ENCODE measurements at regions not wholly inside any gene's neighbourhood (a gene's known extent, or its start where the extent isn't known, plus 50 kb on each side); places are given as distances from the start of the nearest gene placed in this dataset.
"Not testable (repeated sequence)": the region's sequence is repeated elsewhere in the genome, so short reads cannot be mapped to it uniquely, and the experiment has no call there.

DNA sequence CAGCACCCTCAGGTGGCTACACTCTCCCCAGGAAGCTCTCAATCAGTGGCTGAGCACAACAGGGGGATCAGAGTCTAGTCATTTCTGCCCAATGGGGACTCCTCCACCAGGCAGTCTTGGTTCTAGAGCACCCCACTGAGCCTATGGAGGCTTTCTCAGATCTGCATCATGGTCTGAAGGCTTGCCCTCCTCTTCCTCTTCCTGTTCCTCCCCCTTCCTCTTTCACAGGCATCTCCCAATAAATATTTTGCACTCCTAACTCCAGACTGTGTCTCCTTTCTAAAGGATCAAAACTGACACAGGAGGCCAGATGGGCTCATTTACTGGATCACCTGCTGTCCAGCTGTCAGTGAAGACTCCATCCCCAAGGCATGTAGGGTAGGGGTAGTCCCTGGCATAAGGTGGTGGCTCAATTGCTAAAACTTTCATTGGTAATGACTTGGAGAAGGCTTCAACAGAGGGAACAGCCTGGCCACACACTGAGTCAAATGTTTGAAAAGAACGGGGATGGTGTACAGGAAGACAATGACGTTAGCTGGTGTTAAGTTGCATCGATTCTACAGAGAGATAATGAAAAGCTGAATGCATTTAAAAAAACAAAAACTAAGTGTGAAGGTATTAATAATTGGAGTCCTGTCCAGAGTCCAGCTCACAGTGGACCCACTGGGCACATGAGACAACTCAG, 84.2 kb upstream of the SLC2A1 start:
- DNase-seq (ENCODE audit: low spot score) = no peak

DNA sequence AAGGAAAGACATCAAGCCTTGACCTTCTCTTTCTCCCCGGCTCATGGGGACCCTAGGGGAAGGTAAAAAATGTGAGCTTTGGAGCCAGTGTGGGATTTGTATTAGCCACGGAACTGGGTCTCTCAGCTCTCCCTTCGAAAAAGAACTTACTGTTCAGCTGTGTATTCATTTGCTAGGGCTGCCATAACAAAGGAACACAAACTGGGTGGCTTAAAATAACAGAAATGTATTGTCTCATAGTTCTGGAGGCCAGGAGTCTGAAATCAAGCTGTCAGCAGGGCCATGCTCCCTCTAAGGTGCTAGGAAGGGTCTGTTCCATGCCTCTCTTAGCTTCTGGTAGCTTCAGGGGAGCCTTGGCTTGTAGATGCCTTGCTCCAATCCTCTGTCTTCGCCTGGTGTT, 83.5 kb upstream of the SLC2A1 start:
- no peak for DNase-seq (ENCODE audit: low spot score)

DNA sequence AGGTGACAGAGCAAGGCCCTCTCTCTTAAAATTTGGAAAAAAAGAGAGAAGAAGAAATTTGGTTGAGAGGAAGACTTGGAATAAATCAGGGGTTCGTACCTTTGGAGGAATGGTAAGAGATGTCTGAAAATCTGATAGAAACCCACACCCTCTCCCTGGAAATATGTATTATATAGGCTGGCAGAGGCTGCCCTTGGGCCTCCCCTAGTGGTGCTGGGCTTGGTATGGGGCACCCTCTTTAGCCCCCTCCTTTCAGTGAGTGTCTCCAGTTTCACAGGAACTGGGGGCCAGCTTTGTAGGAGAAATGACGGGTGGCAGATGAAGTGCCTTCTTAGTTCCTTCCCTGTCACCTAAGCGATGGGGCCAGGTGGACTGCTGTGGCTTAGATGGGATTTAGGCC, 82.9 kb upstream of the SLC2A1 start:
- no peak for DNase-seq (ENCODE audit: low spot score)

DNA sequence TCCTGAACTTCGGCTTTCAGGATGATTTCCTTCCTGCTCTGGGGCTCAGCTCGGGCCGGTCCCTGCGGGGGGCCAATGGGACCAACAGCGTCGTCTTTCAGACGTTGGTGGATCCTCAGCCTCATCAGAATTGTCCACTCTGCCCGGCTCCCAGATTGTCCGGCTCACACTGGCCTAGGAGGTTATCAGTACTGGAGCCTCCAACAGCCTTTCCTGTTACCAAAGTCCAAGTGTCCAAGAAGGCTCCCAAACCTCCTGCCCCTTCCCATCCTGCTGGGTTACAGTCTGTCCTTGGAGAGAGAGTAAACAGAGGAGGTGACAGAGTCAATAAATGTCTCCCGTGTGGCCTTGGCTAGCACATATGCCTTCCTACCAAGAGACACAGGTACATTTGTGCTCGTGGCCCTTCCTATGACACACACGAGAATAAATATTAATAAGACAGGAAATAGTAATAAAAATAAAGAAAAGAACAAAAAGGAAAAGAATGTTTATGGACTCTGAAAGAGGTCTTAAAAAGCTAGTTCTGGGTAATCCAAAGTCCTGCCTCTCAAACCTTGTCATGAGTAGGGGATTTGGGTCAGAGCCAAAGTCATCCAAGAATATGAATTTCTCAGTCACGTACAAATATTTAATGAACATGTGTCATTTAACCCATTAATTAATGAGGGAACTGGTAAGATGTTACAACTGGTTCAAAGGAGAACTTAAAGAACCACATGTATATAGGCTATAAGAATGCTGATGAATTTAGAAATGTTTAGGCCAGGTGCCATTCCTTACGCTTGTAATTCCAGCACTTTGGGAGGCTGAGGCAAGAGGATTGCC, 80.8 kb upstream of the SLC2A1 start:
- no peak for DNase-seq (ENCODE audit: low spot score)

DNA sequence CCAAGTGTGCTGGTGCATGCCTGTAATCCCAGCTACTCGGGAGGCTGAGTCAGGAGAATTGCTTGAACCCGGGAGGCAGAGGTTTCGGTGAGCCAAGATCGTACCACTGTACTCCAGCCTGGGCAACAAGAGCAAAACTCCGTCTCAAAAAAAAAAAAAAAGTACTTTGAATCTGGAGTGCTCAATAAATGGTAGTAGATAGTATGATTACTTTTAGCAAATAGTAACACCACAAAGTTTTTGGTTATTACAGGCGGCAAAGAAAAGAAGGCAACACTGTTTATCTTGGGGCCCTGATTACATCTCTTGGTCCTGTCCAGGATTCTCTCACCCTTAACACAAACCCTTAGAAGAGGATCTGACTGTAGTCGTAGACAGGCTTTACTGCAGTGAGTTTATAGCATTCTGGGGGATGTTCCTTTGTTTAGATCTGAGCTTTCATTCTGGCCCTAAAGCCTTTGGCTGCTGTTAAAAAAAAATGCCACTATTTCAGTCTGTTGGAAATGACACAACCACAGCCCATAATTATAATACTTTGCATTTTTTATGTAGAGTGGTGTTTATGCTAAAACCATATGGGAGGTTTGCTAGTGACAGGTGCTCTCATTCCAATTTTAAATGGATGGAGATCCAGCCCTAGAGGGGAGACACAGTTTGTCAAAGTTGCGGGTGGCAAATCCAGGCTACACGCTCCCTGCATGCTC, 79.7 kb upstream of the SLC2A1 start:
- no peak for DNase-seq (ENCODE audit: low spot score)

DNA sequence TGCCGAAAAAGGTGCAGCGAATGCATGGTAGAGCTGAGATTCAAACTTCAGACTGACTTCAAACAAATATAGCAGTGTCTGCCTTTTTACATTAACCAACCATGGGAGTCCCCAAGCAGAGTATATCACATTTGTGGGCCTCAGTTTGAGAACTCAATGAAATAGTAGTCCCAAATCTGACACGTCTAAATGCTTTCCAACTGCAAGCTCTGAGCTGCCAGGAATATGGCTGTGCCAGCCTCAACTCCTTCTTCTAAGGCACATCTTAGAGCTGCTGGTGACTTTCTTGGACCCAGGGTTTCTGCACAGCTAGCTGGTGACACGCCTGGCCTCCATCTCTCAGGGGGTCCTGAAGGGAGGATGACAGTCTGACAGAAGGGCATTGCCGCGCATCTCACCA, 78.8 kb upstream of the SLC2A1 start:
- no peak for DNase-seq (ENCODE audit: low spot score)

DNA sequence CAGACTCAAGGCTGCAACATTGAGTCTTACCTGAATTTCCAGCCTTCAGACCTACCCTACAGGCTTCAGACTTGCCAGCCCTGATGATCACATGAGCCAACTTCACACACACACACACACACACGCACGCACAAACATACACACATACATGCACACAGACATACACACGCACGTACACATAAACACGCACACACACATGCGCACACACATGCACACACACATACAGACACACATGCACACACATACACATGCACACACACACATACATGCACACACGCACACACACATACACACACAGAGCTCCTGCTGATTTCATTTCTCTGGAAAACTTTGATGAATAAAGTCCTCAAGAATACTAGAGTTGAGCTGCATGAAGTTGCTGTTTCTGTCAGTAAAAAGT, 78.3 kb upstream of the SLC2A1 start:
- no peak for DNase-seq (ENCODE audit: low spot score)

DNA sequence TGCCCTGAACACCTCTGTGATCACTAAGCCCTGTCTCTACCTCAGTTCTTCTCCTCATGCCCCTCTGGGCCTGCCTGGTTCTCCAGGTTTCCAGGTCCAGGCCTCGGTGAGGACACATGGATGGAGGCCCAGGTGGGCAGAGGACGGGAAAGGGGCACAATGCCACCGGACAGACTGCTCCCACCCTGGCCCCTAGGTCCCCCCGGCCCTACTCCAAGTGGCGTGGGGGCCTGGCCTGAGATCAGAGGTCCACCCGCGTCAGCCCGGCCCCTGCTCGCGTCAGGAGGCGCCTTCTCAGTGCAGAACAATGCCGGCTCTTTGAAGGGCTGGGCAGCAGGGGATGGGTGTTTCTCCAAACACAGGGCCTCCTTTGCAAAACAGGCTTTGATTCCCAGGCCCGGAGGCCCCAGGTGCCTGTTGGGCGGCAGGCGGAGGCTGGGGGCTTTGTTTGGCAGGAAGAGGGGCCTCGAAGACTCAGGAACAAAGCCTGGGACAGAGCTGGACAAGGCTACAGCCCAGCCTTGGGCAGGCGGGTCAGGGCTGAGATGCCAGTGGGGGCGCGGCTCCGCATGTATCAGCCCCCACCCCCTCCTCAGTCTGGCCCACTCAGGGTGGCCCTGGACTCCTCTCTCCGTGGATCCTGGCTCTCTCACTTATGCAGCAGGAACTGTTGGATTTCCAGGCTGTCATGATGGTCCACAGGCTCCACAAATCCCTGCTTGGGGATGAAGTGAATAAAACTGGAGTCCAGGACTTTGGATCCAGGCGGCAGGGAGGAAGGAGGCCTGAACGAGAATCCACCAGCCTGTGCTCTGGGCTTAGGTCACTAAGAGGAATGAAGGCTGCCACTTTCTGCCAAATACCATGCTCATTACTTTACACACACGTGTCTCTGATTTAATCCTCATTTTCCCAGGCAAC, 77.4 kb upstream of the SLC2A1 start:
- no peak for DNase-seq (ENCODE audit: low spot score)

DNA sequence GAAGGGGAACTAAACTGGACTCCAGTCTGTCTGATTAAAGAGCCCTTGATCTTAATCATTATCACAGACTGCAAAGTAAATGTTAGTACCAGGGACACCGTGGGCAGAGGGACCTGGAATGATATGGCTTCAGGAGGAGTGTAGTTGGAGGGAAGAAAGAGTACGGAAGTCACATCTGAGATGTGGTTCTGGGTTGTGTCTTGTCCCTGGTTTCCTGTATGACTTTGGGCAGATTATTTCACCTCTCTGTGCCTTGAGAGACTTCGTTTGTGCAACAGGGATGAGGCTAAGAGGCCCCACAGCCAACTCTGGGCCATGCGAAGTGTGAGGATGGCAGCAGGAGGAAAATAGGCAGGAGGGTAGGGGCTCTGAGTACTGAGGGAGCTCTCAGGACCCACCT, 76.1 kb upstream of the SLC2A1 start:
- no peak for DNase-seq (ENCODE audit: low spot score)

DNA sequence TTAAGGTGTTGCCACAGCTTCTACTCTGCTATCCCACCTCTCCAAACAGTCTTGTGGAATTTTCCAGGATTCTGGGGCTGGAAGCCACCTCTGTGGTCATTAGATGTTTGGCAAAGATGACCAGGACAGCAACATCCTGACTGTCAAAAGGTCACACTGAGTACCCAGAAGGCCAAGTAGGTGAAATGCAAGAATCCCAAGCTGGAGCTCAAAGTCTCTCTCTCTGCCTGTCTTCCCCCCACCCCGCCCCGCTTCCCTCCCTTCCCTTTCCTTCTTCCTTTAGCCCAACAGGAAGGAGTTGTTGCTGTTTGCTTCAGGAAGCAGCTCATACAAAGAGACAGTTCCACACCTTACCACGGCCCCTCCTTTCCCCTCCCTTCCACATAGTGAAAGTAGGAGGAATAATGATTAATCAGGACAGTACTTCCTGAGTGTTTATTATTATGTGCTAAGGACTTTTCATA, 75.6 kb upstream of the SLC2A1 start:
- no peak for DNase-seq (ENCODE audit: low spot score)

DNA sequence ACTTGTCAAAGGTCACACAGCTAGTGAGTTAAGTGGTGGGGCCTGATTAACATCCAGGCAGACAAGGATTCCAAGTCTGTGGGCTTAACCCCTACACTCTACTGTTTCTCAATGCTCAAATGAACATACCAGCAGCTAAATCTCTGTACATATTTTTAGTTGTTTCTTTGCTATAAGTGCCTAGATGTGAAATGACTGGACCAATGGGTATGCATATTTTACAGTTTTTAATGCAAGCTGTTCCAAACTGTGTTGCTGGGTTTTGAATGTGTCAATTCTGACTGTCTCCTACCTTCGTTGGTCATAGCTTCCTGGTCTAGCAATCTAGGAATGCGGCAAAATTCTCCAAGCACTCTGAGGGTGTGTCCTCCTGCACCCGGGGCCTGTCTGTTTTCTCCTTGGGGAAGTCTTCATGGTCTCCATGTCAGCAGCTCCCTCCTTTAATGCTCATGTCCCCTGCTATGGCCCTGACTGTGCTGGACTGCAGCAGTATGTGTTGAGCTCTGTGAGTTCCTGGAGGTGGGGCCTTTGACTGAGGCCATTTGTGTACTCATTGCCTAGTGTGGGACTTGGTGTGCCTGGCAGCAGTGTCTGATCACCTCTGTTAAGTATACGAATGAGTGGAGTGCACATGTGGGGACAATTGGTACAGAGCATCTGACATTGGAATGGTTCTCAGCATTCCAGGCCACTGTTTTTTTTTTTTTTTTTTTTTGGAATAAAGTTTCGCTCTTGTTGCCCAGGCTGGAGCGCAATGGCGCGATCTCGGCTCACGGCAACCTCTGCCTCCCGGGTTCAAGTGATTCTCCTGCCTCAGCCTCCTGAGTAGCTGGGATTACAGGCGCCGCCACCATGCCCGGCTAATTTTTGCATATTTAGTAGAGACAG, 72.9 kb upstream of the SLC2A1 start:
- no peak for DNase-seq (ENCODE audit: low spot score)

DNA sequence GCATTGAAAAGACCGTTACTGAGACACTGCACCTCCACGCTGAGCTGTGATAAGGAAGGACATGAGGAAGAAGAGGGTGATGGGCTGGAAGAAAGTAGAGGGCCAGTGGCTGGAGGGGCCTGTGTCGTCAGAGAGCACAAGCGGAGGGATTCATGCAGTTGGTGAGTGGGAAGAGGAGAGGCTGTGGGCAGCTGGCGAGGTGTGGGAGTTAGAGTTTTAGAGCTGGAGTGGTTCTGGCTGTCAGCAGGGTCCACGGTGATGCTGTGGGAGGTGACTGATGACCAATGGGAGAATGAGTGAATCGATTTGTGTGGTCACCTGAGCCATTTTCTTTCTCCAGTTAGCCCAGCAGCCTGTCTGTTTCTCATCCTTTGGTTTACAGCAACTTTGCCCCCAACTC, 66.2 kb upstream of the SLC2A1 start:
- no peak for DNase-seq (ENCODE audit: low spot score)

DNA sequence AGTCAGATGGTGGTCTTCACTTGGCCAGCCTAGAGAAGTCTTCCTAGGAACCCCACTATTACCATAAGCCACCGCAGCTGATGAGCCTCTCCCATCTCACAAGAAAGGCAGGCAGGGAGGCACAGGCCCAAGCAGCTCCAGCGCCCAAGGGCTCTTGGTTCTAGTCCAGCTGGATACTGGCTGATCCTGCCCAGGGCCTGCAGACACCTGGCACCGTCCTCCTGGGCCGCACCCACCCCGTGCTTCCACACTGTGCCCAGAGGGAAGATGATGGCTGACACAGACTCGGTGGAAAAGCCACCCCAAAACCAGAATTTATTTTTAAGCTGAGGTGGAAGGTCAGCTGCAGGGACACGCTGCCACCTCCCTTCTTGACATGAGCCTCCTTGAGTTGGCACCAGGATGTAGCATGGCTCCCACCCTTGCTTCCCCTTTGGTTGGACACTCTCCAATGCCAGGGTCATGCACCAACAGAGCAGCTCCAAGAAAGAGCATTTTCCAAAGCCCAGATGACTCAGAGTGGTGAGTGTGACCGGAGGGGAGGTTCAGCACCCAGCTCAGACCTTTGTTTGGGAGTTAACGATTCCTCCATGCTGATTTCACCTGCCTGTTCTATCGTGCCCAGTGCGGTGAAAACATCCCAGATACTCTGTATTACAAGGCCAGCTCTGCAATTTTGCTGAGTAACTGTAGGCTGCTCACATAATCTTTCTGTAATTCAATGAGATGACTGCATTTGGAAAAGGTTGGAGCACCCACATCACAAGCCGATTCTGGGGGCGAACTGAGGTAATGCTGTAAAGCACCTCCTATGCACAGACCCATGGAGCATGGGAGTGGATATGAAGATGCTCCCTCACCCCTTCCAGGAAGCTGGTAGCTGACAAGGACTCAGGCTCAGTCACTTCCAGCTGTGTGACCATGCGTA, 63.1 kb upstream of the SLC2A1 start:
- no peak for DNase-seq (ENCODE audit: low spot score)

DNA sequence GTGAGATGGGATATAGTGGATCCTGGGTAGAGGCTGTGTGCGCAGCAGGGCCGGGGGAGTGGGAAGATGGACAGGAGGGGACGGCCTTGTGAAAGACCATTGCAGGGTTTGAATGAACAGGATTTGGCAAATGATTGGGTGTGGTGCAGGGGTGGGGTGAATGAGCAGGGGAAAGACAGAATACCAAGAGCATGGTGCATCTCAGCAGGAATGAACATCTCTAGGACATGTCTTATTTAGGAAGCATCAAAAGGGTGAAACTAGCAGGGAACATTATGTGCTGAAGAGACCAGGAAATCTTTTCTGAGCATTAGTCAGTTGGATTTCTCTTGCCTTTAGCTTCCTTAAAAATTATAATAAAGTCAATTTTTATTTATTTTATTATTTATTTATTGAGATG, 60.6 kb upstream of the SLC2A1 start:
- DNase-seq (ENCODE audit: low spot score) = no peak

DNA sequence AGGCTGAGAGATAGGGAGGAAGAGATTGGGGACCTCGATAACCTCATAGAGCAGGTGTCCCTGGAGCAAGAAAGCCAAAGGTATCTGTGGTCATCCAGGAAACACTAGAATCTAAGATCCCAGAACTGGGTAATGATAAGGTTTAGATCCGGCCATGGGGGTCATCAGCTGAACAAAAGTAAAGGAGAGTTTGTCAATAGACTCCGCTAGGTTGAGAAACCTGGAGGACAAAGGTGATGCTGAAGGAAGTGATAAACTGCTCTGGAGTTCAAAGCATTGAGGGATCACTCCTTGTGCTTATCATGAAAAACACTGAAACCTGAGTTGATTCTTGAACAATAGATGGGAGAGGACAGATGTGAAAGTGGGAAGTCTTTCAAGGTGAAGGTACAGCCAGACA, 59.5 kb upstream of the SLC2A1 start:
- no peak for DNase-seq (ENCODE audit: low spot score)

DNA sequence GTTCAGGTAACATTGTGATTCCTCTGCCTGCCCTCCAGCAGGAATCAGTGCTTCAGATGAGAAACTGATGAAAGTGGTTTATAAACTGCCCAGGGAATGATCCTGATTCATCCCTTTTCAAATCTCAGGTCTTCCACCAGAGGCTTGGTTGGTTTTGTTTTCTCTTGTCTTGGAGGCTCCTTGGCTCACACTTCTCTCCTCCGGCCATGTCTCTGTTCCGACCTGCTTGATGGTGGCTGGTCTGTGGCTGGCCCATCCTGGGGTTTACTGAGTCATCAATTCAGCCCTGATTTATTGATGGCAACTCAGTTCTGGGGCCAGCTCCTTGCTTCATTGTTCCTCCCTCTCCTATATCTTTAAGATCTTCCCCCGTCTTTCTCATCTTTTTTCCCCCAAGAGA, 56.6 kb upstream of the SLC2A1 start:
- no peak for DNase-seq (ENCODE audit: low spot score)

DNA sequence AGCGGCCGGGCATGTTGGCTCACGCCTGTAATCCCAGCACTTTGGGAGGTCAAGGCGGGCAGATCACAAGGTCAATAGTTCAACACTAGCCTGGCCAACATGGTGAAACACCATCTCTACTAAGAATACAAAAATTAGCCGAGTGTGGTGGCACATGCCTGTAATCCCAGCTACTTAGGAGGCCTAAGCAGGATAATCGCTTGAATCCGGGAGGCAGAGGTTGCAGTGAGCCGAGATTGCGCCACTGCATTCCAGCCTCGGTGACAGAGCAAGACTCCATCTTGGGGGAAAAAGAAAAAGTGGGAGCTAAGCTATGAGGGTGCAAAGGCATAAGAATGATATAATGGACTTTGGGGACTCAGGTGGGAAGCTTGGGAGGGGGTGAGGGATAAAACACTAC, 55.9 kb upstream of the SLC2A1 start:
- DNase-seq (ENCODE audit: low spot score) = not testable (repeated sequence)

DNA sequence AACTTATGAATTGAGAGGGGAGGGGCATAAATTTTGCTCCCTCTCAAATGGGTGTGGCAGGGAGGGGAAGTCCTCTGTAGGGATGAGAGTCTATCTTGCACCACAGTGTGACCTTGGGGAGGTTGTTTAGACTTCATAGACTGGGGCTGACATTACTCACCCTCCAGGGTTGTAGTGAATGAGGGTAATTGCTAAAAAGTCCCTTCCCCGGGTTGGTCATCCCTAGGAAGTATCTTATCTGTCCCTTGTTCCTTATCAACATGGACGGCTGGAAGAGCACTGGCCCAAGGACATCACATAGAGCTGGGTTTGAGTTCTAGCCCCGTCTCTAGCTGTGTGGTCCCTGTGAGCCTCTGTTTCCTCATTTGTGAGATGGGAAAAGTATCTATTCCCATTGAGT, 52.4 kb upstream of the SLC2A1 start:
- DNase-seq (ENCODE audit: low spot score) = no peak

DNA sequence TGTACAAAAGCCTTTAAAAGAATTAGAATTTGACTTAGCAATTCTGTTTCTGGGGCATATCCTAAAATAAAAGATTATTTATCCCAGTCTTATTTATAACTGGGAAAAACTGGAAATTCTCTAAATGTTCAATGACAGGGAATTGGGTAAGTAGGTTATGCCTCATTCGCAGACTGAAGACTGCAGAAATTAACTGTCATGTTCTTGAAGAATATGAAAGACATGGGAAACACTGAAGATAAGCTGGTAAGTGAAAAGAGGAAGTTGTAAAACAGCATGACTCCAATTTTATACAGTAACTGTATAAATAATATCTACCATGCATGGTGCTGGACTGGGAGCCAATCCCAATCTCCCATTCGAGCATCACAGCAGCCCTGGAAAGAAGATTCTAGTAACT, 50.6 kb upstream of the SLC2A1 start:
- DNase-seq (ENCODE audit: low spot score) = no peak
